ENCODE measurements at regions not wholly inside any gene's neighbourhood (a gene's known extent, or its start where the extent isn't known, plus 50 kb on each side); places are given as distances from the start of the nearest gene placed in this dataset.

DNA sequence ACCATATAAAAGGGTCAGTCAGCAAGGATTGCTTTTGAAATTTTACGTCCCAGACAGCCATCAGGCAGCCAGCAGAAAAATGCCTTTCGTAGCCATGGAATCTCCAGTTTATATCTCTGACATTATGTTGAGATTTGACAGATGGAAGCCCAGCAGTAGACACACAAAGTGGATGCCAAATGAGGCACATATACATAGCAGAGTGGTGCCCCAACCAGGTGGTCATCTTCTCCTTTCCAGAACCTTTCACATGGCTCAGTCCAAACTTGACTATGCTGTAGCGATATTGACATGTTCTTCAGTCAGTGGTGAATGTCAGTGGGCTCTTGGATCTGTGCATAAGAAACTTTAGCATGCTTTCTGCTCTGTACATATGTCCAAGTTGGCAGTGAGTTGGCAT, 123.3 kb upstream of the GBE1 start:
- Histone ChIP-seq H3K9ac (no peak overlapping the region), H3K36me3 (ENCODE audit: control insufficient read depth, insufficient read depth, low read length) (no peaks in the 10 kb centered on the region), H2AFZ (no peak overlapping the region), H3K79me2 (no peaks in the 10 kb centered on the region), H3K4me1 (no peaks in the 10 kb centered on the region), H3K4me3 (ENCODE audit: low read depth, low read length) (no peak overlapping the region), H3K4me2 (ENCODE audit: low read length) (no peak overlapping the region), H3K9me3 (ENCODE audit: control insufficient read depth, low read length) (no peaks in the 10 kb centered on the region), H3K27ac (no peak overlapping the region), H3K27me3 (ENCODE audit: control insufficient read depth, insufficient read depth, low read length) (no peaks in the 10 kb centered on the region)
- TF ChIP-seq, protein P1, sequence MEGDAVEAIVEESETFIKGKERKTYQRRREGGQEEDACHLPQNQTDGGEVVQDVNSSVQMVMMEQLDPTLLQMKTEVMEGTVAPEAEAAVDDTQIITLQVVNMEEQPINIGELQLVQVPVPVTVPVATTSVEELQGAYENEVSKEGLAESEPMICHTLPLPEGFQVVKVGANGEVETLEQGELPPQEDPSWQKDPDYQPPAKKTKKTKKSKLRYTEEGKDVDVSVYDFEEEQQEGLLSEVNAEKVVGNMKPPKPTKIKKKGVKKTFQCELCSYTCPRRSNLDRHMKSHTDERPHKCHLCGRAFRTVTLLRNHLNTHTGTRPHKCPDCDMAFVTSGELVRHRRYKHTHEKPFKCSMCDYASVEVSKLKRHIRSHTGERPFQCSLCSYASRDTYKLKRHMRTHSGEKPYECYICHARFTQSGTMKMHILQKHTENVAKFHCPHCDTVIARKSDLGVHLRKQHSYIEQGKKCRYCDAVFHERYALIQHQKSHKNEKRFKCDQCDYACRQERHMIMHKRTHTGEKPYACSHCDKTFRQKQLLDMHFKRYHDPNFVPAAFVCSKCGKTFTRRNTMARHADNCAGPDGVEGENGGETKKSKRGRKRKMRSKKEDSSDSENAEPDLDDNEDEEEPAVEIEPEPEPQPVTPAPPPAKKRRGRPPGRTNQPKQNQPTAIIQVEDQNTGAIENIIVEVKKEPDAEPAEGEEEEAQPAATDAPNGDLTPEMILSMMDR (IDR thresholded peaks at IDR 0.05): no peak

DNA sequence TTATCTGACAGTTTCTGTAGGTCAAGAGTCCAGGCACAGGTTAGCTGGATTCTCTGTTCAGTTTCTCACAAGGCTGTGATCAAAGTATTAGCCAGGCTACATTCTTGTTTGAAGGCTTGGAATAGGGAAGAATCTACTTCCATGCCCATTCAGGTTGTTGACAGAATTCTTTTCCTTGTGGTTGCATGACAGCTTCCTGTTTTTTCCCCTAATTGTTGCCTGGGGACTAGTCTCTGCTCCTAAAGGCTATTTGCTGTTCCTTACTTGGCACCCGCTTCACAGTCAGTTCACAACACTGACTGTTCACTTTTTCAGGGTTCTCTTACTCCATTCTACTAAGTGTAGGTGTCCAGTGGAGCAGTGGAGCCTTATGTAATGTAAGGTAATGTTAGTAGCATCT, 115.4 kb upstream of the GBE1 start:
- TF ChIP-seq, protein P1 (IDR thresholded peaks at IDR 0.05): no peak
- no peak overlapping the region for H3K27ac ChIP-seq
- H3K4me1 ChIP-seq: no peaks in the 10 kb centered on the region
- no peak overlapping the region for H2AFZ ChIP-seq
- no peak overlapping the region for H3K4me3 ChIP-seq (ENCODE audit: low read depth, low read length)
- no peaks in the 10 kb centered on the region for H3K79me2 ChIP-seq
- H3K9ac ChIP-seq: no peak overlapping the region
- H3K4me2 ChIP-seq (ENCODE audit: low read length): no peak overlapping the region
- no peaks in the 10 kb centered on the region for H3K27me3 ChIP-seq (ENCODE audit: control insufficient read depth, insufficient read depth, low read length)
- H3K9me3 ChIP-seq (ENCODE audit: control insufficient read depth, low read length): no peaks in the 10 kb centered on the region
- no peaks in the 10 kb centered on the region for H3K36me3 ChIP-seq (ENCODE audit: control insufficient read depth, insufficient read depth, low read length)

DNA sequence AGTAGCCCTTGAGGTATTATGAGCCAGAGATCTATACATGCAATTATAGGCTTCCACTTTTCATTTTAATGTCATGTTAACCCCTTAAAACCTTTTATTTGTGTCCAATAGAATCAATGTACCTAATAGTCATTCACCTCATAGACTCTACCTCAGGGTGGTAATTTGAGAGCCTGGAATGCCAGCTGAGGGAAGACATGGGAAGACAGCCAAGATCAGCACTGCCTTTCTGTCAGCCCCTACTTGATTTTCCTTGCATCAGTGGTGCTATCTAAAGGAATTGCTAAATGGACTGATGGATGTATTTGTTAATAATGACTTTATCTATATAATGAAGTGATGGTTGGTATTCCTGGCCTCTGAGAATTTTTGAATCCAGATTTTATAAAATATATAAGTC, 113.3 kb upstream of the GBE1 start:
- H3K4me1 ChIP-seq: no peaks in the 10 kb centered on the region
- H3K9me3 ChIP-seq (ENCODE audit: control insufficient read depth, low read length): no peaks in the 10 kb centered on the region
- no peaks in the 10 kb centered on the region for H3K27me3 ChIP-seq (ENCODE audit: control insufficient read depth, insufficient read depth, low read length)
- no peaks in the 10 kb centered on the region for H3K79me2 ChIP-seq
- TF ChIP-seq, protein P1 (IDR thresholded peaks at IDR 0.05): no peak
- H3K9ac ChIP-seq: no peak overlapping the region
- H3K27ac ChIP-seq: no peak overlapping the region
- no peak overlapping the region for H2AFZ ChIP-seq
- H3K4me3 ChIP-seq (ENCODE audit: low read depth, low read length): no peak overlapping the region
- H3K36me3 ChIP-seq (ENCODE audit: control insufficient read depth, insufficient read depth, low read length): no peaks in the 10 kb centered on the region
- no peak overlapping the region for H3K4me2 ChIP-seq (ENCODE audit: low read length)

DNA sequence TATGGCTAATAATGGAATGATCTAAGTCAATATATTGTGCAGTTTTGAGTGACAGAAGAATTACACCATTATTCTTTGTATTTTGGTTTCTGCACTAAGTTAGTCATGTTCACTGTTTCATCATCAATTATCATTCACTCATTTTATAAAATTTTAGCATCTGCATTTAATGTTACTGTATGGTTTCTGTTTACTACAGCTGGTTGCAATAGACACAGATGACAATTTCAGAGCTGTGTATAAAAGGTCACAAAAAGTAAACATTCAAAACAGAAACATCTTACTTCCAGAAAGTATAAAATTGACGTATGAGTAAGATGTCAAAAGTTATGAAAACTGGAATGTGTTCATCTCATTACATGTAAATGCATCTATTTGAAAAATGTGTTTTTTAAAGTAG, 111.1 kb upstream of the GBE1 start:
- Histone ChIP-seq H3K4me3 (ENCODE audit: low read depth, low read length) (no peak overlapping the region), H3K9ac (no peak overlapping the region), H3K9me3 (ENCODE audit: control insufficient read depth, low read length) (no peaks in the 10 kb centered on the region), H3K27ac (no peak overlapping the region), H3K36me3 (ENCODE audit: control insufficient read depth, insufficient read depth, low read length) (no peaks in the 10 kb centered on the region), H3K79me2 (no peaks in the 10 kb centered on the region), H2AFZ (no peak overlapping the region), H3K4me2 (ENCODE audit: low read length) (no peak overlapping the region), H3K4me1 (no peaks in the 10 kb centered on the region), H3K27me3 (ENCODE audit: control insufficient read depth, insufficient read depth, low read length) (no peaks in the 10 kb centered on the region)
- TF ChIP-seq, protein P1 (IDR thresholded peaks at IDR 0.05): no peak

DNA sequence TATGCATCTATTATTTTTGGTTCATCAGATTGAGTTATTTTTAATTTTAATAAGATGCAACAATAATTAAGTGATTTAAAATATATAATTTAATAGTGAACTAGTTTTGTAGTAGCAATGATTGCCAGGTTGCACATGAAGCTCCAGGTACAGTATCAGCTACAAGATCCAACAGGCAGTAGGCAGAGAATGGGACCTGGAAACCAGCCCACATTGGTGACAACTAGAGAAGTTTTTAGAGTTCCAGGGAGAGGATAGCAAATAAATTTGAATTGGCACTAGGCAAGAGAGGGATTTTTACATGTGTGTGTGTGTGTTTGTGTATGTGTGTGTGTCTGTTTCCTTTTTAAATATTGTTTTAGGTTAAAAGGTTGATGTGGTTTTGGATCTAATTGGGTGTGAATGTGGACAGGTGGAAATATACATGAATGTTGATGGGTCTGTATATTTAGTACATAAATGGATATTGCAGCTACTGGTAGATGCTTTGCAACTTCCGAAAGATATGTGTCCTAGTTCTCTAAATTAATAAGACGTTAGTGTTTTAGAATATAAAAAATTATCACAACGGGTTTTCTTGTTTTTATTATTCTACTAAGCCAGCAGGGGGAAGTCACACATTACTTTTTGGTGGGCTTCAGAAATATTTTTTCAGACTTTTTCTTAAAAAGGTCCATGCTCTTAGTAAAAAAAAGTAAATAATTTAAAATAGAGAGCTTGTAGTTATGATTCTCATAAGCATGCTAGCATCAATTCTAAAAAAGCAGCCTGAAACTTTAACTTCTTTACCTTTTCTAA, 110.1 kb upstream of the GBE1 start:
- no peaks in the 10 kb centered on the region for H3K27me3 ChIP-seq (ENCODE audit: control insufficient read depth, insufficient read depth, low read length)
- H3K79me2 ChIP-seq: no peaks in the 10 kb centered on the region
- TF ChIP-seq, protein P1 (IDR thresholded peaks at IDR 0.05): no peak
- H3K9ac ChIP-seq: no peak overlapping the region
- no peaks in the 10 kb centered on the region for H3K9me3 ChIP-seq (ENCODE audit: control insufficient read depth, low read length)
- H3K36me3 ChIP-seq (ENCODE audit: control insufficient read depth, insufficient read depth, low read length): no peaks in the 10 kb centered on the region
- H2AFZ ChIP-seq: no peak overlapping the region
- H3K4me3 ChIP-seq (ENCODE audit: low read depth, low read length): no peak overlapping the region
- H3K4me2 ChIP-seq (ENCODE audit: low read length): no peak overlapping the region
- no peak overlapping the region for H3K27ac ChIP-seq
- H3K4me1 ChIP-seq: no peaks in the 10 kb centered on the region
